ENCODE measurements at regions not wholly inside any gene's neighbourhood (a gene's known extent, or its start where the extent isn't known, plus 50 kb on each side); places are given as distances from the start of the nearest gene placed in this dataset.

DNA sequence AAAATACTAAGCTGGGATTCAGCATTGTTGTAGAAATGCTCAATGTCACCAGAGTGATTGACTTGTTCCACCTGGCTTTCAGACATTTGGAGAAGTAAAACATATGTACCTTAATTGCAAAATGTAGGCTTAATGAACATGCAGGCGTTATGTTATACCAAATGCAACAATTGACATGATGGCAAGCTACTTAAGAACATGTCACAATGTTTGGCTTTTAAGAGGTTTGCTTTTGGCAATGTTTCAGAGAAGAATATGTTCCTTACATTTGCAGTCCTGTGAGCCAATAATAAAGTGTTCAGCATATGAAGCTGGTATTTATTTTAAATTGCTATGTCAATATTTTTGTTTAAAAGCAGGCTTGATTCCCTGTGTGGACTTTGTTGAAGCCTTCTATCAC, 111.7 kb upstream of the NUDT12 start:
- intact Hi-C loops (cut with micrococcal nuclease), result no loop called here
- Histone ChIP-seq H3K4me2 (ENCODE audit: insufficient read depth, low read length) (no peak overlapping the region), H3K27ac (ENCODE audit: insufficient read depth, low read depth, low read length) (no peak overlapping the region), H3K9me1 (replicated peaks; ENCODE audit: control insufficient read depth, extremely low read depth, insufficient read depth, low read length) (no peaks in the 10 kb centered on the region), H3K9me3 (replicated peaks; ENCODE audit: control insufficient read depth, insufficient read depth, low read length) (no peaks in the 10 kb centered on the region), H3K4me3 (replicated peaks in 1 of 3; ENCODE audit: insufficient read depth in 1 of 3, low read depth in 1 of 3, low read length in 3 of 3) (no peak overlapping the region), H3K36me3 (ENCODE audit: control insufficient read depth in 2 of 2, extremely low read depth in 1 of 2, insufficient read depth in 2 of 2, low read length in 2 of 2) (no peaks in the 10 kb centered on the region), H4K20me1 (replicated peaks; ENCODE audit: control insufficient read depth, extremely low read depth, insufficient read depth, low read length) (no peaks in the 10 kb centered on the region), H3K27me3 (ENCODE audit: control insufficient read depth in 2 of 2, insufficient read depth in 2 of 2, low read length in 2 of 2) (no peaks in the 10 kb centered on the region), H3K9ac (replicated peaks; ENCODE audit: extremely low read depth, insufficient read depth, low read length) (no peak overlapping the region), H3K4me1 (ENCODE audit: control insufficient read depth, extremely low read depth, insufficient read depth, low read length) (peaks cover under 1% of the 10 kb centered on the region), H2AFZ (ENCODE audit: low read depth, low read length) (no peak overlapping the region), H3K79me2 (ENCODE audit: control insufficient read depth, insufficient read depth, low read length) (no peaks in the 10 kb centered on the region)
- ChIA-PET CTCF (interaction anchor here (1.3 kb wide), 1 partner anchor 33 kb away, joined by 3 read pairs; no protein-coding TSS in a partner anchor), POLR2A (no interaction called here)
- no peak for DNase-seq (ENCODE audit: low read depth, low spot score)
- FAIRE-seq, result no peak
- TF ChIP-seq FOS (IDR thresholded peaks at IDR 0.05; ENCODE audit: borderline replicate concordance, insufficient read depth, low read length) (no peak), MAX (IDR thresholded peaks at IDR 0.05; ENCODE audit: insufficient read depth, insufficient read length) (no peak), JUN (IDR thresholded peaks at IDR 0.05; ENCODE audit: borderline replicate concordance, insufficient read depth, insufficient read length, low read depth) (no peak), POLR2AphosphoS5 (IDR thresholded peaks at IDR 0.05; ENCODE audit: insufficient read depth, low read depth, low read length) (no peak), GATA2 (IDR thresholded peaks at IDR 0.05; ENCODE audit: insufficient read depth, insufficient read length, low read depth, low read length) (no peak), POLR2A (IDR thresholded peaks at IDR 0.05; ENCODE audit: low read depth, low read length) (no peak), EZH2 (IDR thresholded peaks at IDR 0.05; ENCODE audit: borderline replicate concordance, low read depth, low read length, severe bottlenecking) (no peak), MYC (IDR thresholded peaks at IDR 0.05; ENCODE audit: low read depth, low read length) (no peak)
- TF ChIP-seq, protein P1, sequence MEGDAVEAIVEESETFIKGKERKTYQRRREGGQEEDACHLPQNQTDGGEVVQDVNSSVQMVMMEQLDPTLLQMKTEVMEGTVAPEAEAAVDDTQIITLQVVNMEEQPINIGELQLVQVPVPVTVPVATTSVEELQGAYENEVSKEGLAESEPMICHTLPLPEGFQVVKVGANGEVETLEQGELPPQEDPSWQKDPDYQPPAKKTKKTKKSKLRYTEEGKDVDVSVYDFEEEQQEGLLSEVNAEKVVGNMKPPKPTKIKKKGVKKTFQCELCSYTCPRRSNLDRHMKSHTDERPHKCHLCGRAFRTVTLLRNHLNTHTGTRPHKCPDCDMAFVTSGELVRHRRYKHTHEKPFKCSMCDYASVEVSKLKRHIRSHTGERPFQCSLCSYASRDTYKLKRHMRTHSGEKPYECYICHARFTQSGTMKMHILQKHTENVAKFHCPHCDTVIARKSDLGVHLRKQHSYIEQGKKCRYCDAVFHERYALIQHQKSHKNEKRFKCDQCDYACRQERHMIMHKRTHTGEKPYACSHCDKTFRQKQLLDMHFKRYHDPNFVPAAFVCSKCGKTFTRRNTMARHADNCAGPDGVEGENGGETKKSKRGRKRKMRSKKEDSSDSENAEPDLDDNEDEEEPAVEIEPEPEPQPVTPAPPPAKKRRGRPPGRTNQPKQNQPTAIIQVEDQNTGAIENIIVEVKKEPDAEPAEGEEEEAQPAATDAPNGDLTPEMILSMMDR (IDR thresholded peaks at IDR 0.05; ENCODE audit: extremely low read depth in 1 of 2, insufficient read depth in 1 of 2, low read depth in 1 of 2, low read length in 2 of 2), result no peak
- dilution Hi-C loops (cut with MboI; ENCODE audit: extremely low pct_ligation_motif_present, low sequenced_read_pairs), result no loop called here
- no TSS peak for BruUV-seq (replicated peaks)

All from endothelial cell of umbilical vein (primary cell).